ENCODE measurements at regions not wholly inside any gene's neighbourhood (a gene's known extent, or its start where the extent isn't known, plus 50 kb on each side); places are given as distances from the start of the nearest gene placed in this dataset.

DNA sequence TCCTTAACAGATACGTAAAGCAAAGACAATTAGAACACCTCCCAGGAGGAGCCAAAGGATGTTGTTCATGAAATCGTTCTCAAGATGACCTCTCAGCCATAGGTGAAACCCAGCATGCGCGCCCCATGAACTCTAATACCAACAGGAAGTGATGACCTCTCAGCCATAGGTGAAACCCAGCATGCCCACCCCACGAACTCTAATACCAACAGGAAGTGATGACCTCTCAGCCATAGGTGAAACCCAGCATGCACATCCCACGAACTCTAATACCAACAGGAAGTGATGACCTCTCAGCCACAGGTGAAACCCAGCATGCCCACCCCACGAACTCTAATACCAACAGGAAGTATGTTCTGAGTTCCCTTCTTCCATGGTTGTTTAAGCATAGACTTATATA lies 205.2 kb upstream of the ADARB2 start:
- TF ChIP-seq, protein P1, sequence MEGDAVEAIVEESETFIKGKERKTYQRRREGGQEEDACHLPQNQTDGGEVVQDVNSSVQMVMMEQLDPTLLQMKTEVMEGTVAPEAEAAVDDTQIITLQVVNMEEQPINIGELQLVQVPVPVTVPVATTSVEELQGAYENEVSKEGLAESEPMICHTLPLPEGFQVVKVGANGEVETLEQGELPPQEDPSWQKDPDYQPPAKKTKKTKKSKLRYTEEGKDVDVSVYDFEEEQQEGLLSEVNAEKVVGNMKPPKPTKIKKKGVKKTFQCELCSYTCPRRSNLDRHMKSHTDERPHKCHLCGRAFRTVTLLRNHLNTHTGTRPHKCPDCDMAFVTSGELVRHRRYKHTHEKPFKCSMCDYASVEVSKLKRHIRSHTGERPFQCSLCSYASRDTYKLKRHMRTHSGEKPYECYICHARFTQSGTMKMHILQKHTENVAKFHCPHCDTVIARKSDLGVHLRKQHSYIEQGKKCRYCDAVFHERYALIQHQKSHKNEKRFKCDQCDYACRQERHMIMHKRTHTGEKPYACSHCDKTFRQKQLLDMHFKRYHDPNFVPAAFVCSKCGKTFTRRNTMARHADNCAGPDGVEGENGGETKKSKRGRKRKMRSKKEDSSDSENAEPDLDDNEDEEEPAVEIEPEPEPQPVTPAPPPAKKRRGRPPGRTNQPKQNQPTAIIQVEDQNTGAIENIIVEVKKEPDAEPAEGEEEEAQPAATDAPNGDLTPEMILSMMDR (conservative IDR thresholded peaks at IDR 0.05), result no peak
- no peak for TF ChIP-seq ZFX (IDR thresholded peaks at IDR 0.05)
- no peak overlapping the region for H3K27ac ChIP-seq

DNA sequence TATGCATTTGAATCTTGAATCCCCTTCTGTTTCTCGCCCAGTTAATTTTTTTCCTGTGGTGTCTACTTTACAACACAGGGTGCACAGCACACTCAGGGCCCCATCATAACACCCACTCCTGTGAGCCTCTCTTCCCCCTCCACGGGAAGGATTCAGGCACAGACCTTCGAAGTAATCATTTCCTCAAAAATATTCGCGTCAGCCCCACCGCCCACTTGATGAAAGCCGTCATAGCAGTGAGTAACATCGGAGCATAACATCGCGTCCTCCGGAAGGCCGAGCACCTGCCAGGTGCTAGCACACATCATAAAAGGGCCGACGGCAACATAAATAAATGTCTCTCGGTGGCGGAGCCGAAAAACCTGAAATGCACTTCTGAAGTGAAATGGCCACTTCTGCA lies 201.7 kb upstream of the ADARB2 start:
- no peak overlapping the region for H3K27ac ChIP-seq
- no peak for TF ChIP-seq ZFX (IDR thresholded peaks at IDR 0.05)
- TF ChIP-seq, protein P1 (conservative IDR thresholded peaks at IDR 0.05), result no peak

DNA sequence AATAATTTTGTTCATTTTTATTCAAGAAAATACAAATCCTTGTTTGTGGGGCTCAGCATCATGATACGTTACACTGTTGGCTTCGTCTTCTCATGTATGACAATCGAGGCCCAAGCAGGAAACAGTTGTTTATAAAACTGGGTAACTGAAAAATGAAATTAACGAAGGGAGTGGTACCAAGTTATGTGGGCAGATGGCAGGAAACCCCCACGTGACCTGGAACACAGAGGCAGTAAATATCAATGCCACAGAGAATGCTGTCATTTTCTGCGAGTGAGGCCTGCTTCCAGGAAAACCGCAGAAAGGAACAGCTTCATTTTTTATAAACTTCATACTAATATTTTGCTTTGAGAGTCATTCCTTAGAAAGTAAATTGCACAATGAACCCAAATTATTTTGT lies 201.0 kb upstream of the ADARB2 start:
- TF ChIP-seq, protein P1 (conservative IDR thresholded peaks at IDR 0.05), result no peak
- TF ChIP-seq ZFX (IDR thresholded peaks at IDR 0.05), result no peak
- H3K27ac ChIP-seq, result no peak overlapping the region

DNA sequence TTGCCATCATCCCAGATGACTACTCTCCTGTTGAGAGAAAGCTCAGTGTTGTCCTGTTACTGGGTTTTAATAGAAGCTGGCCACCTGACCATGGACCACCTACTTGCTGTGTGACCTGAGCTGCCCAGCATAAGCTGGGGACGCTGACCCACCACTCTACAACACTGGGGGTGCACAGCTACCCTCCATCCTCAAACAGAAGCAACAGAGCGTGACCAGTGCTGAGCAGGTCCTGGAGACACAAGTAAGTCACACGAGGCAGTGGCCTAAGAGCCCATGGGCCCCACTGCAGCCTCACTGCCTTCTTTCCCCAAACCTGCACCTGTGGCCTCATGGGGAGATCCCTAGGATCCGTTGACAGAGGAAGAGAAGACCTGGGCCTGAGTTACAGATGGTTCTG lies 198.6 kb upstream of the ADARB2 start:
- no peak for TF ChIP-seq ZFX (IDR thresholded peaks at IDR 0.05)
- TF ChIP-seq, protein P1 (conservative IDR thresholded peaks at IDR 0.05), result no peak
- H3K27ac ChIP-seq, result no peak overlapping the region

DNA sequence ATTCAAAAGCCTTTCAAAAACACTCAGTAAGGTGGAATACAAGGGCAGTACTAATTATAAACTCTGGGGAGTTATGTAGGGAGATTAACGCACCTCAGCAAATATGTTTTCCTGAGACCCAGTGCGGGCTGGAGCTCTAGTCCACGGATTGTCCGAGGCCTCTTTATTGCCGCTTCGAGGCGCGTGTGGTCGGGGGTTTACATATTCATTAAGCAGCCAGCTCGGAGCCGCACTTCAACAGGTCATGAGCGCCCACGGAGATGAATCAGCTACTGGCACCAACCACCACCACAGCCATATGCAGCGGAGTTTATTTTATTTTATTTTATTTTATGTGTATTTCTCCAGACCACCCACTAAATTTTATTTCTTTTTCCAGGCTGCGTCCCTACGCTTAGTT lies 195.9 kb upstream of the ADARB2 start:
- H3K27ac ChIP-seq, result no peak overlapping the region
- TF ChIP-seq ZFX (IDR thresholded peaks at IDR 0.05), result no peak
- TF ChIP-seq, protein P1 (conservative IDR thresholded peaks at IDR 0.05), result no peak

DNA sequence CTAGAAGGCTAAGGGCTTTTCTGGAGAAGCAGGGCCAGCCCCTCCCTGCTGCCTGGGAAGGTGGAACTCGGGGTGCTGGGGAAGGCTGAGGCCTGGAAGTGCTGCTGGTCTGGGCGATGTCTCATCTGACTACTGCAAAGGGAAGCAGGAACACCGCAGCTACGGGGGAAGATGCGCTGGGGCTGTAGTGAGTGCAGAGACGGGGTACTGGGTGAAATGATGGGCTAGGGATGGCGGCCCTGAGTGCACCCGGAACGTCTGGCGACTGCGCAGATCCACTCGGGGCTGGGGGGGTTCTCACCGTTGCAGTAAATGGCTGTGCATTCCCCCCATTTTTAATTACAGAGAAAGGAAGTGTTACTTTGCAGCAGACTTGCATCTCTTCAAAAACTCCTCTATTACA lies 195.4 kb upstream of the ADARB2 start:
- H3K27ac ChIP-seq, result no peak overlapping the region
- no peak for TF ChIP-seq ZFX (IDR thresholded peaks at IDR 0.05)
- TF ChIP-seq, protein P1 (conservative IDR thresholded peaks at IDR 0.05), result no peak

DNA sequence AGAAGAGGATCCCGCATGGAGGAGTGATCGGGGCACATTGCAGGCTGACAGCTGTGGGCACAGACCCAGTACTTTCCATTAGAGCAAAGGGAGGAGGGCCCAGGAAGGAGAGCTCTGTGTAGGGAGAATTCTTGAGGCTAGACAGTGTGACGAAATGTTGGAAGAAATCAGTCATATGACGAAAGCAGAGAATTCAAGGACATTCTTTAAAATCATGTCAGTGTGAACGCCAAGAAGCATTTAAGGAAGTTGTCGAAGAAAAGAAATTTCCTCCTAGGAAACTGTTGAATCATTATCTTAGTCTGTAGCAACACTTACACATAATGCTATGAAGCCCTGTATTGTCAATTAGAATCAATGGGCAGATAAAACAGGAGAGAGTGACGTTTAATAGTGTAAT lies 191.3 kb upstream of the ADARB2 start:
- H3K27ac ChIP-seq, result no peak overlapping the region
- TF ChIP-seq, protein P1 (conservative IDR thresholded peaks at IDR 0.05), result no peak
- TF ChIP-seq ZFX (IDR thresholded peaks at IDR 0.05), result no peak

Data from C4-2B (cell line).